Activated CD8-positive, alpha-beta memory T cell treated with anti-CD3 and anti-CD28 coated beads, Interleukin-2, amount 50 U/mL, for 24 hours (primary cell): ENCODE measurements at regions not wholly inside any gene's neighbourhood (a gene's known extent, or its start where the extent isn't known, plus 50 kb on each side); places are given as distances from the start of the nearest gene placed in this dataset.

Experiments
- DNase-seq: peaks from one replicate; pipeline ENCODE4 v3.0.0-alpha.2; 2020; ENCODE audit errors: extremely low read depth

- DNase-seq: no peak
Measured at GRCh38 chr22:49437356-49437755, 390.3 kb downstream of the BRD1 start.

GRCh38 chr22:49436056-49436455 is 391.6 kb downstream of the BRD1 start:
- DNase-seq: no peak

- DNase-seq: no peak
Measured at GRCh38 chr22:49435596-49435995, 392.1 kb downstream of the BRD1 start.

GRCh38 chr22:49433717-49434611 is 393.7 kb downstream of the BRD1 start:
- no peak for DNase-seq

- DNase-seq: no peak
Measured at GRCh38 chr22:49432897-49433443, 394.7 kb downstream of the BRD1 start.

GRCh38 chr22:49432211-49432896 is 395.3 kb downstream of the BRD1 start:
- no peak for DNase-seq

- no peak for DNase-seq
Measured at GRCh38 chr22:49431551-49431950, 396.1 kb downstream of the BRD1 start.

- DNase-seq: no peak
Measured at GRCh38 chr22:49429066-49429465, 398.6 kb downstream of the BRD1 start.

- DNase-seq: no peak
Measured at GRCh38 chr22:49427941-49428340, 399.7 kb downstream of the BRD1 start.

GRCh38 chr22:49427341-49427740 is 400.3 kb downstream of the BRD1 start:
- DNase-seq: no peak

GRCh38 chr22:49426618-49427266 is 400.9 kb downstream of the BRD1 start:
- DNase-seq: no peak

- DNase-seq: no peak
Measured at GRCh38 chr22:49426098-49426497, 401.6 kb downstream of the BRD1 start.

- no peak for DNase-seq
Measured at GRCh38 chr22:49425356-49425755, 402.3 kb downstream of the BRD1 start.

- DNase-seq: no peak
Measured at GRCh38 chr22:49424893-49425270, 402.8 kb downstream of the BRD1 start.

- no peak for DNase-seq
Measured at GRCh38 chr22:49423125-49423650, 404.5 kb downstream of the BRD1 start.

GRCh38 chr22:49422701-49423100 is 405.0 kb downstream of the BRD1 start:
- DNase-seq: no peak

- no peak for DNase-seq
Measured at GRCh38 chr22:49420651-49421050, 407.0 kb downstream of the BRD1 start.

GRCh38 chr22:49419661-49420060 is 408.0 kb downstream of the BRD1 start:
- DNase-seq: no peak

- no peak for DNase-seq
Measured at GRCh38 chr22:49418943-49419342, 408.7 kb downstream of the BRD1 start.

GRCh38 chr22:49418341-49418894 is 409.3 kb downstream of the BRD1 start:
- no peak for DNase-seq

- DNase-seq: no peak
Measured at GRCh38 chr22:49417833-49418232, 409.8 kb downstream of the BRD1 start.

GRCh38 chr22:49417326-49417725 is 410.3 kb downstream of the BRD1 start:
- no peak for DNase-seq
